Neural progenitor cell (in vitro differentiated cells): ENCODE measurements at regions not wholly inside any gene's neighbourhood (a gene's known extent, or its start where the extent isn't known, plus 50 kb on each side); places are given as distances from the start of the nearest gene placed in this dataset.

Experiments used
- DNase-seq: peaks from one replicate; pipeline ENCODE4 v3.0.0-alpha.2; 2016; ENCODE audit warnings: low spot score
- H2AFZ ChIP-seq: fragments of 200-600 bp; sonication (generic); replicated peaks from 2 replicates; pipeline ENCODE4 v1.6.1; 2016; ENCODE audit warnings: antibody characterized with exemption
- H3F3A ChIP-seq: fragments of 200-600 bp; sonication (generic); 2 replicates; pipeline ENCODE4 v1.6.1; 2016; ENCODE audit warnings: antibody characterized with exemption, low read depth
- H3K27ac ChIP-seq: fragments of 200-600 bp; sonication (generic); 2 replicates; pipeline ENCODE4 v1.5.1; 2016; ENCODE audit warnings: mild to moderate bottlenecking
- H3K27me3 ChIP-seq: fragments of 200-600 bp; sonication (generic); 2 replicates; pipeline ENCODE4 v1.6.1; 2016; ENCODE audit warnings: mild to moderate bottlenecking, moderate library complexity
- H3K36me3 ChIP-seq: fragments of 200-600 bp; sonication (generic); 2 replicates; pipeline ENCODE4 v1.5.1; 2016
- H3K4me1 ChIP-seq: fragments of 200-600 bp; sonication (generic); 2 replicates; pipeline ENCODE4 v1.6.1; 2016; ENCODE audit warnings: mixed run types
- H3K4me2 ChIP-seq: fragments of 200-600 bp; sonication (generic); 2 replicates; pipeline ENCODE4 v1.6.1; 2016
- H3K4me3 ChIP-seq: fragments of 200-600 bp; sonication (generic); 2 replicates; pipeline ENCODE4 v1.5.1; 2016
- H3K79me2 ChIP-seq: fragments of 200-600 bp; sonication (generic); 2 replicates; pipeline ENCODE4 v1.6.1; 2016; ENCODE audit warnings: low read depth
- H3K9ac ChIP-seq: fragments of 200-600 bp; sonication (generic); 2 replicates; pipeline ENCODE4 v1.6.1; 2016
- H3K9me3 ChIP-seq: fragments of 200-600 bp; sonication (generic); 2 replicates; pipeline ENCODE4 v1.5.1; 2016; ENCODE audit warnings: low read depth
- H4K20me1 ChIP-seq: fragments of 200-600 bp; sonication (generic); 2 replicates; pipeline ENCODE4 v1.6.1; 2016; ENCODE audit warnings: low read depth
- H3K27ac Mint-ChIP-seq: 3 replicates; pipeline ENCODE4 v1.8.0; 2021; ENCODE audit warnings: mixed read lengths
- H3K27me3 Mint-ChIP-seq: 2 replicates; pipeline ENCODE4 v1.8.0; 2022; ENCODE audit warnings: low read depth, mild to moderate bottlenecking, inconsistent platforms, moderate library complexity, mixed read lengths; ENCODE audit not compliant: insufficient read depth
- H3K36me3 Mint-ChIP-seq: 3 replicates; pipeline ENCODE4 v1.8.0; 2021; ENCODE audit warnings: mixed read lengths
- H3K4me1 Mint-ChIP-seq: 3 replicates; pipeline ENCODE4 v1.8.0; 2021; ENCODE audit warnings: mixed read lengths
- H3K4me3 Mint-ChIP-seq: 3 replicates; pipeline ENCODE4 v1.8.0; 2021; ENCODE audit warnings: mild to moderate bottlenecking, moderate library complexity, mixed read lengths
- H3K9me3 Mint-ChIP-seq: 3 replicates; pipeline ENCODE4 v1.8.0; 2020; ENCODE audit warnings: mixed read lengths
- CTCF ChIP-seq: fragments of 200-600 bp; sonication (generic); IDR thresholded peaks from 2 replicates; pipeline ENCODE4 v1.5.1; 2017; ENCODE audit warnings: antibody characterized with exemption, mild to moderate bottlenecking
- EZH2 ChIP-seq: fragments of 200-600 bp; sonication (generic); IDR thresholded peaks from 2 replicates; pipeline ENCODE4 v1.6.1; 2017; ENCODE audit warnings: antibody characterized with exemption, mild to moderate bottlenecking, moderate library complexity
- EZH2phosphoT487 ChIP-seq: fragments of 200-600 bp; sonication (generic); IDR thresholded peaks from 2 replicates; pipeline ENCODE4 v1.6.1; 2017; ENCODE audit warnings: antibody characterized with exemption

- Histone ChIP-seq H3K27me3 (no peaks in the 10 kb centered on the region), H3K4me1 (no peaks in the 10 kb centered on the region), H4K20me1 (no peaks in the 10 kb centered on the region), H3K79me2 (no peaks in the 10 kb centered on the region), H2AFZ (peak overlapping the region; percentile 80), H3K4me3 (no peak overlapping the region), H3K36me3 (no peaks in the 10 kb centered on the region), H3K27ac (no peak overlapping the region), H3K4me2 (no peak overlapping the region), H3K9me3 (no peaks in the 10 kb centered on the region), H3F3A (no peaks in the 10 kb centered on the region), H3K9ac (no peak overlapping the region)
- TF ChIP-seq EZH2phosphoT487 = no peak
- no peak for TF ChIP-seq CTCF
- no peak for TF ChIP-seq EZH2
- Mint-ChIP-seq H3K27ac (no peak overlapping the region), H3K4me1 (no peaks in the 10 kb centered on the region), H3K27me3 (no peaks in the 10 kb centered on the region), H3K4me3 (no peak overlapping the region), H3K36me3 (no peaks in the 10 kb centered on the region), H3K9me3 (peaks cover 3% of the 10 kb centered on the region)
- no peak for DNase-seq
Measured at GRCh38 chr14:22227084-22227483, 361.9 kb downstream of the DAD1 start.

- Histone ChIP-seq H3K4me2 (no peak overlapping the region), H3K27me3 (no peaks in the 10 kb centered on the region), H3K79me2 (no peaks in the 10 kb centered on the region), H3K27ac (no peak overlapping the region), H2AFZ (peak overlapping the region; percentile 80), H3K9me3 (no peaks in the 10 kb centered on the region), H4K20me1 (no peaks in the 10 kb centered on the region), H3K4me3 (no peak overlapping the region), H3F3A (no peaks in the 10 kb centered on the region), H3K36me3 (no peaks in the 10 kb centered on the region), H3K9ac (no peak overlapping the region), H3K4me1 (no peaks in the 10 kb centered on the region)
- Mint-ChIP-seq H3K27me3 (no peaks in the 10 kb centered on the region), H3K36me3 (no peaks in the 10 kb centered on the region), H3K4me3 (no peak overlapping the region), H3K9me3 (no peaks in the 10 kb centered on the region), H3K4me1 (no peaks in the 10 kb centered on the region), H3K27ac (no peak overlapping the region)
- TF ChIP-seq CTCF (peak; percentile 53), EZH2 (no peak)
- DNase-seq = peak; percentile 31
Measured at GRCh38 chr14:22226381-22226780, 362.6 kb downstream of the DAD1 start.

GRCh38 chr14:22225516-22226140 is 363.4 kb downstream of the DAD1 start:
- Histone ChIP-seq H3K27me3 (no peaks in the 10 kb centered on the region), H3K79me2 (no peaks in the 10 kb centered on the region), H3F3A (no peaks in the 10 kb centered on the region), H3K27ac (no peak overlapping the region), H4K20me1 (no peaks in the 10 kb centered on the region), H3K4me1 (no peaks in the 10 kb centered on the region), H3K4me3 (no peak overlapping the region), H3K4me2 (no peak overlapping the region), H3K9ac (no peak overlapping the region), H3K36me3 (no peaks in the 10 kb centered on the region), H2AFZ (no peak overlapping the region), H3K9me3 (no peaks in the 10 kb centered on the region)
- TF ChIP-seq CTCF = no peak
- TF ChIP-seq EZH2phosphoT487 = no peak
- no peak for TF ChIP-seq EZH2
- Mint-ChIP-seq H3K4me1 (no peaks in the 10 kb centered on the region), H3K4me3 (no peak overlapping the region), H3K9me3 (no peaks in the 10 kb centered on the region), H3K27me3 (no peaks in the 10 kb centered on the region), H3K27ac (no peak overlapping the region), H3K36me3 (no peaks in the 10 kb centered on the region)
- no peak for DNase-seq
